Stomach smooth muscle (tissue), 2 donors: ENCODE measurements at regions not wholly inside any gene's neighbourhood (a gene's known extent, or its start where the extent isn't known, plus 50 kb on each side); places are given as distances from the start of the nearest gene placed in this dataset.

Experiments used
- H3K27ac ChIP-seq: one replicate; pipeline ENCODE4 v1.7.0; 2013; ENCODE audit warnings: mild to moderate bottlenecking, low read length, inconsistent platforms
- H3K27me3 ChIP-seq, 2 donors: one replicate each; pipeline ENCODE4 v1.7.0; 2013; ENCODE audit warnings: low read length in 2 of 2; ENCODE audit not compliant: insufficient read depth in 2 of 2, control insufficient read depth in 1 of 2
- H3K36me3 ChIP-seq, 2 donors: one replicate each; pipeline ENCODE4 v1.7.0; 2013; ENCODE audit warnings: low read length in 2 of 2; ENCODE audit not compliant: control insufficient read depth in 2 of 2, insufficient read depth in 2 of 2
- H3K4me1 ChIP-seq: one replicate; pipeline ENCODE4 v1.7.0; 2013; ENCODE audit warnings: low read length; ENCODE audit not compliant: control insufficient read depth, insufficient read depth
- H3K4me3 ChIP-seq, 2 donors: one replicate each; pipeline ENCODE4 v1.7.0; 2013; ENCODE audit warnings: low read length in 2 of 2
- H3K9ac ChIP-seq, 2 donors: one replicate each; pipeline ENCODE4 v1.7.0; 2013; ENCODE audit warnings: low read length in 2 of 2, mild to moderate bottlenecking in 1 of 2
- H3K9me3 ChIP-seq, 2 donors: one replicate each; pipeline ENCODE4 v1.7.0; 2013; ENCODE audit warnings: low read length in 2 of 2; ENCODE audit not compliant: control insufficient read depth in 2 of 2
- donor health status: healthy.
- donor health status: Pancreatic carcinoma.

DNA sequence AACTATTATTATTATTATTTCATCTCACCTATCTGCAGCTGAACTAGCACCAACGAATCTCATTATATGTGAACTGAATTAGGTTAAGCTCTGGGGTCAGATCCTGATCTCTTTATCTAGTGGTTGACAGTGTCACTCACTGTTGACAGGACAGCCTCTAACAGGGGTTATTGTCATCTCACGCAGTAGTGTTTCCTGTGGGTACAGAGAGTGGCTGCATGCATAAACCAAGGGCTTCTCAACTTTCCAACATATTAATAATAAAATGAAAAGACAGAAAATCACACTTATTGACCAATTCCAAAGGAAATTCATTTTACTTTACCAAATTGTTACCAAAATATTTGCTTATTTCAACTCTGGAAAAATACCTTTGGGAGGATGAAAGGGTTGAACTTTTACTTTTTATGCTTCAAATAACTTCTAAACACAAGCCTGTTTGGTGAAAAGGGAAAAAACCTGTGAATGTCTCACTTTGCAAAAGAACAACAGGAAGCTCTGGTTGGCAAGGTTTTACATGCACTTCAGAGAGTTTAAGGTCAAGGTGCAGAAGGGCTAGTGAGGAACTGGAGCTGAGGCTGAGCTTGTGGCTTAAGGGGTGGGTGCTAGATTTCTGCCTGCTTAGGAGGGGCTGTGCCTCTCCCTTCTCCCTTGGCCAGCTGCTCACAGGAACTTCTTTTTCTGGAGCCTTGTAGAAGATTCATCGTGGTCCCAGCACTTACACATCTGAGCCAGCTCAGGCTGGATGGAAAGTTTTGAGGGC lies 72.6 kb downstream of the CTAGE1 start:
- peaks cover 17 to 35% of the 10 kb centered on the region in 2 donors for H3K27me3 ChIP-seq
- H3K4me3 ChIP-seq, result no peak overlapping the region
- H3K9me3 ChIP-seq, result no peaks in the 10 kb centered on the region
- H3K36me3 ChIP-seq, result no peaks in the 10 kb centered on the region
- no peak overlapping the region for H3K27ac ChIP-seq
- no peak overlapping the region for H3K9ac ChIP-seq
- H3K4me1 ChIP-seq, result peaks cover 21% of the 10 kb centered on the region

DNA sequence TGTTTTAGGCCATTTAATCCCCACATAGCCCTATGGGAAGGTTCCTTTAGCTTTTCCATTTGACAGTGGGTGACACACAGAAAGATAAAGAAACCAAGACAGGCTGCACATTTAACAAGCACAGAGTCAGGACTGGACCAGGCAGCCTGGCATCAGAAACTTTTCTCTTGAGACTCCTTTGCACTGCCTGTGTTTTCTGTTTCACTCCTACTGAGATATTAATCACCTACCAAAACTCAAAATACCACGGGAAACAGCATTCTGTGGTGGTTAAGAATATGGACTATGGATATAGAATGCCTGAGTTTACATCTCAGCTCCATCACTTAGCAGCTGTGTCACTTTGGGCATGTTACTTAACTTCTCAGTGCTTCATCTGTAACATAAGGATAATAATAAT lies 73.3 kb downstream of the CTAGE1 start:
- H3K9me3 ChIP-seq, result no peaks in the 10 kb centered on the region
- peaks cover 20% of the 10 kb centered on the region for H3K4me1 ChIP-seq
- no peak overlapping the region for H3K9ac ChIP-seq
- peaks cover 15 to 28% of the 10 kb centered on the region in 2 donors for H3K27me3 ChIP-seq
- no peaks in the 10 kb centered on the region for H3K36me3 ChIP-seq
- H3K27ac ChIP-seq, result no peak overlapping the region
- H3K4me3 ChIP-seq, result no peak overlapping the region

DNA sequence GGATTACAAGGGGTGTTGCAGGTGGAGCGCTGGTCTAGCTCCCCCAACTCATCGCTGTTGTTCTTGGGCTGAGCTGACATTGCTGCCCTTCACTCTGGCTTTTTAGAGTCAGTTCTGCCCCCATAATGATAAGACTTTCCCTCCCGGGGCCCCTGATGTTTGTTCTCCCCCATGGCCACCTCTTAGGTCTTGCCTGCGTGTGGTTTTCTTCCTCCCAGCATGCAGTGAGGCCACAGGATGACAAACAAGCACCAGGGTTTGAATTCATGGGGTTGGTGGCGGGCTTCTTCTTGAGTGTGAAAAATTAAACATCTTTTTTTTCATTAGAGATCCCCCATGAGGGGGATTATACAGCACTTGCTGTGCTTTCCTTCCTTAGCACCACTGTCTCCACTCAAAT lies 74.1 kb downstream of the CTAGE1 start:
- Histone ChIP-seq H3K4me1 (peaks cover 12% of the 10 kb centered on the region), H3K4me3 (no peak overlapping the region), H3K27ac (no peak overlapping the region), H3K9me3 (no peaks in the 10 kb centered on the region), H3K27me3 (peaks cover 15 to 20% of the 10 kb centered on the region in 2 donors), H3K9ac (no peak overlapping the region), H3K36me3 (no peaks in the 10 kb centered on the region)

- no peak overlapping the region for H3K27ac ChIP-seq
- H3K9ac ChIP-seq, result no peak overlapping the region
- H3K4me3 ChIP-seq, result no peak overlapping the region
- peaks cover 12 to 13% of the 10 kb centered on the region in 2 donors for H3K27me3 ChIP-seq
- H3K4me1 ChIP-seq, result peaks cover 7% of the 10 kb centered on the region
- H3K9me3 ChIP-seq, result no peaks in the 10 kb centered on the region
- no peaks in the 10 kb centered on the region for H3K36me3 ChIP-seq
Measured at GRCh38 chr18:22342625-22343024, 75.1 kb downstream of the CTAGE1 start.

- Histone ChIP-seq H3K9ac (no peak overlapping the region), H3K27me3 (peaks cover 0 to 7% of the 10 kb centered on the region in 2 donors), H3K4me1 (peaks cover 5% of the 10 kb centered on the region), H3K27ac (no peak overlapping the region), H3K4me3 (no peak overlapping the region), H3K36me3 (no peaks in the 10 kb centered on the region), H3K9me3 (no peaks in the 10 kb centered on the region)
Measured at GRCh38 chr18:22340331-22340730, 77.4 kb downstream of the CTAGE1 start.

GRCh38 chr18:22339913-22340312 lies 77.8 kb downstream of the CTAGE1 start:
- Histone ChIP-seq H3K9me3 (no peaks in the 10 kb centered on the region), H3K4me3 (no peak overlapping the region), H3K27ac (no peak overlapping the region), H3K27me3 (peaks cover 0 to 7% of the 10 kb centered on the region in 2 donors), H3K36me3 (no peaks in the 10 kb centered on the region), H3K9ac (no peak overlapping the region), H3K4me1 (peaks cover 5% of the 10 kb centered on the region)

DNA sequence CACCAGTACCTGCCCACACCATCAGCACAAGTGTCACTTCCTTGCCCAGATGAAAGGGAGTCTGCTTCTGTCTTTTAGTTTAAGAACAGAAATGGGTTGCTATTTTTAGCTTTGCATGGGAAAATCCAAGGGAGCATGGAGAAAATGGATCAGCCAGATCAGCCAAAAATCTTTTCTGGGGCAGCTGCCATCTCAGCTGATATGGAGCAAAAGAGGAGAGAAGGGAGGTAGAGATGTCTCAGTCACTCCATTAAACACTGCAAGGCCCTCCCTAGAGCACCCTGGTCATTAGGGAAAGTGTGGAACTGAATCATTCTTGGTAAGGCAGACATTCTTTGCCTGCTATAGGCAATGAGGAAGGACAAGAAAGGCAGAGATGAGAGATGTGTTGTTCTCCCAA lies 79.9 kb downstream of the CTAGE1 start:
- no peak overlapping the region for H3K4me3 ChIP-seq

GRCh38 chr18:22337306-22337705 lies 80.4 kb downstream of the CTAGE1 start:
- no peak overlapping the region for H3K9ac ChIP-seq
- no peaks in the 10 kb centered on the region for H3K36me3 ChIP-seq
- no peak overlapping the region for H3K4me3 ChIP-seq
- peaks cover 5% of the 10 kb centered on the region for H3K4me1 ChIP-seq
- no peaks in the 10 kb centered on the region for H3K9me3 ChIP-seq
- H3K27ac ChIP-seq, result no peak overlapping the region
- no peaks in the 10 kb centered on the region for H3K27me3 ChIP-seq

More for the DNA sequence above, 79.9 kb downstream of the CTAGE1 start:
- peaks cover 5% of the 10 kb centered on the region for H3K4me1 ChIP-seq
- H3K9me3 ChIP-seq, result no peaks in the 10 kb centered on the region
- no peaks in the 10 kb centered on the region for H3K27me3 ChIP-seq
- no peak overlapping the region for H3K9ac ChIP-seq
- no peaks in the 10 kb centered on the region for H3K36me3 ChIP-seq
- H3K27ac ChIP-seq, result no peak overlapping the region

- Histone ChIP-seq H3K36me3 (no peaks in the 10 kb centered on the region), H3K9ac (no peak overlapping the region), H3K27ac (no peak overlapping the region), H3K27me3 (no peaks in the 10 kb centered on the region), H3K4me1 (peaks cover 5% of the 10 kb centered on the region), H3K4me3 (no peak overlapping the region), H3K9me3 (no peaks in the 10 kb centered on the region)
Measured at GRCh38 chr18:22336406-22336805, 81.3 kb downstream of the CTAGE1 start.

DNA sequence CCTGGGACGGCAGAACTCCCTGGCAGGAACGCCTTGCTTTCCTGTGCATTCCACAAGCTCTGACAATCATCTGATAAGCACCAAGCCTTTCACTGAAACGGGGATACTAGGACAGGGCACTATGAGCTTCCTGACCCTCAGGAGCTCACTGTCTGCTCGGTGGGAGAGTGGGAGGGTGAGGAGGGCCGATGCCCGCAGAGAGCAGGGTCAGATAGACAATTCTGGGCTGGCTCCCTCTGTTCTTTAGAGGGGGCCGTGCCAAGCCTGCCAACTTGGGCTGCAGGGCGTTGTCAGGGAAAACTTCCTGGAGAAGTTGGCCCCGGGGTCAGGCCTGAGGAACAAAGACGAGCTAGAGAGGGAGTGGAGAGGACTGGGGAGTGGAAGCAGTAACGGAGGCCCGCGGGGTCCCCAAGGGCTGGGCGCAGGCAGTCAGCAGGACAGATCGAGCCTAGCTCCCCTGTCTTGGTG lies 82.0 kb downstream of the CTAGE1 start:
- H3K4me1 ChIP-seq, result peaks cover 5% of the 10 kb centered on the region
- no peak overlapping the region for H3K4me3 ChIP-seq
- H3K27me3 ChIP-seq, result no peaks in the 10 kb centered on the region
- H3K9me3 ChIP-seq, result no peaks in the 10 kb centered on the region
- no peak overlapping the region for H3K9ac ChIP-seq
- no peak overlapping the region for H3K27ac ChIP-seq
- no peaks in the 10 kb centered on the region for H3K36me3 ChIP-seq

GRCh38 chr18:22334567-22334966 lies 83.1 kb downstream of the CTAGE1 start:
- peaks cover 5% of the 10 kb centered on the region for H3K4me1 ChIP-seq
- H3K27me3 ChIP-seq, result no peaks in the 10 kb centered on the region
- no peaks in the 10 kb centered on the region for H3K36me3 ChIP-seq
- no peak overlapping the region for H3K4me3 ChIP-seq
- no peak overlapping the region for H3K27ac ChIP-seq
- H3K9me3 ChIP-seq, result no peaks in the 10 kb centered on the region
- no peak overlapping the region for H3K9ac ChIP-seq
